GM12875 (cell line): ENCODE measurements at regions not wholly inside any gene's neighbourhood (a gene's known extent, or its start where the extent isn't known, plus 50 kb on each side); places are given as distances from the start of the nearest gene placed in this dataset.

Source experiments
- H3K4me3 ChIP-seq: one replicate; pipeline ENCODE4 v1.5.1; 2011; ENCODE audit warnings: low read depth, low read length, control low read depth
- TF ChIP-seq, protein P1 (sequence below): IDR thresholded peaks from 2 replicates; pipeline ENCODE4 v1.5.1; 2011; ENCODE audit warnings: low read depth, mild to moderate bottlenecking, control low read depth, inconsistent platforms, low read length, moderate library complexity, borderline replicate concordance; ENCODE audit not compliant: insufficient read depth

GRCh38 chrX:13252726-13253125, 67.1 kb downstream of the ATXN3L start:
- TF ChIP-seq, protein P1, sequence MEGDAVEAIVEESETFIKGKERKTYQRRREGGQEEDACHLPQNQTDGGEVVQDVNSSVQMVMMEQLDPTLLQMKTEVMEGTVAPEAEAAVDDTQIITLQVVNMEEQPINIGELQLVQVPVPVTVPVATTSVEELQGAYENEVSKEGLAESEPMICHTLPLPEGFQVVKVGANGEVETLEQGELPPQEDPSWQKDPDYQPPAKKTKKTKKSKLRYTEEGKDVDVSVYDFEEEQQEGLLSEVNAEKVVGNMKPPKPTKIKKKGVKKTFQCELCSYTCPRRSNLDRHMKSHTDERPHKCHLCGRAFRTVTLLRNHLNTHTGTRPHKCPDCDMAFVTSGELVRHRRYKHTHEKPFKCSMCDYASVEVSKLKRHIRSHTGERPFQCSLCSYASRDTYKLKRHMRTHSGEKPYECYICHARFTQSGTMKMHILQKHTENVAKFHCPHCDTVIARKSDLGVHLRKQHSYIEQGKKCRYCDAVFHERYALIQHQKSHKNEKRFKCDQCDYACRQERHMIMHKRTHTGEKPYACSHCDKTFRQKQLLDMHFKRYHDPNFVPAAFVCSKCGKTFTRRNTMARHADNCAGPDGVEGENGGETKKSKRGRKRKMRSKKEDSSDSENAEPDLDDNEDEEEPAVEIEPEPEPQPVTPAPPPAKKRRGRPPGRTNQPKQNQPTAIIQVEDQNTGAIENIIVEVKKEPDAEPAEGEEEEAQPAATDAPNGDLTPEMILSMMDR, result no peak

DNA sequence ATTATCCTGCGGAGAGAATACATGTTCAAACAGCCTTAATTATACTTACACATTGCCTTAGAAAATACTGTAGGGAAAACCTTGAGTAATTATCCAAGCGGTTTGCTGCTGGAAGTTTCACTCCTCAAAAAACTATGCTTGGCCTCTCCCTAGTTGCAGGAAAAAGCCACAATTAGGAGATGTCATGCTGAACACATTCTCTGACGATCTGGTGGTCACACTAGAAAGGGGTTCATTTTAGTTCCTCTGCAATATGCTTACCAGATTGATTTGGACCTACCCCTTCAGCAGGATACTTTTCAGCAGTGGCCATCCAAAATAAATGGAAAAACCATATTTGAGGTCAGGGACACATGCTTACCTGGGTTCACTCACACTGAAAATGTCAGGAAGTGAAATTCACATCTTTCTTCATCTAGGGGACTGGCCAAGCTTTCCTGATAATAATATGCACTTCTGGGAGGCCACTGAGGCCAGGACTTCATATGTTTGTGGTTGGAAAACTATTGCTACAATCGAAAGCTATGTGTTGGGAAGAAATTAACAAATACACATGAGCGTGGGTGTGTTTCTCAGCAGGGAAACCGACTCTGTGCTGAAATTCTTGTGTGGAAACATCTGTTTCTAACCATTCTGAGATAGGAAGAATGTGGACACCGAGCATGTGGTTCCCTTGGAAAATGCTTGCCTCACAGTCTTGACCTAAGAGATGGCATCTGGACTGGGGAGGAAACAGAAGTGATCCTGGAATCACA, 68.8 kb downstream of the ATXN3L start:
- H3K4me3 ChIP-seq, result no peak overlapping the region
- TF ChIP-seq, protein P1, result no peak

More at GRCh38 chrX:13252726-13253125, 67.1 kb downstream of the ATXN3L start:
- H3K4me3 ChIP-seq, result no peak overlapping the region

- H3K4me3 ChIP-seq, result no peak overlapping the region
- TF ChIP-seq, protein P1, result no peak
These were observed 70.9 kb downstream of the ATXN3L start for GRCh38 chrX:13248867-13249486.

- TF ChIP-seq, protein P1, result no peak
- no peak overlapping the region for H3K4me3 ChIP-seq
These were observed 80.6 kb downstream of the ATXN3L start for GRCh38 chrX:13239272-13239671.

- no peak overlapping the region for H3K4me3 ChIP-seq
- TF ChIP-seq, protein P1, result no peak
These were observed 83.9 kb downstream of the ATXN3L start for GRCh38 chrX:13235930-13236329.

- TF ChIP-seq, protein P1, result no peak
- no peak overlapping the region for H3K4me3 ChIP-seq
These were observed 87.4 kb downstream of the ATXN3L start for GRCh38 chrX:13232484-13232883.

GRCh38 chrX:13226214-13226613, 93.6 kb downstream of the ATXN3L start:
- TF ChIP-seq, protein P1, result no peak
- no peak overlapping the region for H3K4me3 ChIP-seq
